ENCODE measurements at regions not wholly inside any gene's neighbourhood (a gene's known extent, or its start where the extent isn't known, plus 50 kb on each side); places are given as distances from the start of the nearest gene placed in this dataset.

- Histone ChIP-seq H2AK9ac (replicated peaks; ENCODE audit: low read depth, low read length, poor library complexity) (no peak overlapping the region), H4K20me1 (ENCODE audit: insufficient read depth, low read length) (no peaks in the 10 kb centered on the region), H3K4me3 (ENCODE audit: insufficient read depth, low read depth, low read length) (no peak overlapping the region), H3K56ac (ENCODE audit: extremely low read depth, insufficient read depth, low read length) (no peak overlapping the region), H3K14ac (replicated peaks; ENCODE audit: low read depth, low read length) (no peak overlapping the region), H2BK120ac (ENCODE audit: low read depth, low read length) (no peak overlapping the region), H2AFZ (replicated peaks; ENCODE audit: low read length, poor library complexity) (no peak overlapping the region), H2BK20ac (ENCODE audit: low read depth, low read length) (no peak overlapping the region), H4K5ac (ENCODE audit: low read depth, low read length) (no peak overlapping the region), H2AK5ac (ENCODE audit: low read depth, low read length) (no peak overlapping the region), H3K9me1 (ENCODE audit: insufficient read depth, low read length) (no peaks in the 10 kb centered on the region), H3K36me3 (ENCODE audit: control insufficient read depth, insufficient read depth, low read length) (no peaks in the 10 kb centered on the region), H3K9ac (ENCODE audit: low read depth, low read length) (no peak overlapping the region), H3K4me2 (ENCODE audit: low read depth, low read length) (no peak overlapping the region), H4K91ac (ENCODE audit: insufficient read depth, low read depth, low read length) (no peak overlapping the region), H3K9me3 (ENCODE audit: control insufficient read depth, insufficient read depth, low read length) (peaks cover 10% of the 10 kb centered on the region; the same call in 1 of the 2 replicates), H3K4me1 (ENCODE audit: control insufficient read depth, insufficient read depth, low read length) (no peaks in the 10 kb centered on the region), H4K8ac (ENCODE audit: low read depth in 2 of 2, low read length in 2 of 2) (no peak overlapping the region), H3K23ac (ENCODE audit: low read depth, low read length) (no peak overlapping the region), H3K18ac (ENCODE audit: low read depth, low read length) (no peak overlapping the region), H2BK5ac (ENCODE audit: low read depth, low read length, poor library complexity, severe bottlenecking) (no peak overlapping the region), H3K4ac (ENCODE audit: low read depth, low read length) (no peak overlapping the region), H3K79me1 (ENCODE audit: low read depth in 1 of 2, low read length in 2 of 2) (no peaks in the 10 kb centered on the region), H2BK15ac (ENCODE audit: low read depth, low read length) (no peak overlapping the region), H3K27me3 (ENCODE audit: control insufficient read depth, insufficient read depth, low read length) (no peaks in the 10 kb centered on the region), H3K27ac (ENCODE audit: insufficient read depth, low read length) (no peak overlapping the region)
- dilution Hi-C loops (cut with HindIII; ENCODE audit: low sequenced_read_pairs, unreplicated experiment) (no loop called here), intact Hi-C loops (cut with micrococcal nuclease) (no loop called here), in situ Hi-C loops (cut with MboI; ENCODE audit: low sequenced_read_pairs) (no loop called here)
- no peak for ATAC-seq (ENCODE audit: low read depth)
- no peak for DNase-seq
- no TSS peak for BruUV-seq (replicated peaks)
- ChIA-PET CTCF (no interaction called here), POLR2A (ENCODE audit: unreplicated experiment) (no interaction called here)
- no CpG with 5 or more reads among the region's 1 CpG for WGBS, 2 experiments (ENCODE audit: extremely low coverage in 2 of 2, insufficient read length in 1 of 2)
- TF ChIP-seq USF2 (IDR thresholded peaks at IDR 0.05; ENCODE audit: low read depth, low read length): no peak
- TF ChIP-seq FOS (IDR thresholded peaks at IDR 0.05; ENCODE audit: low read depth, low read length): no peak
- TF ChIP-seq NFE2L2 (IDR thresholded peaks at IDR 0.05; ENCODE audit: low read depth, low read length): no peak
- TF ChIP-seq MAZ (IDR thresholded peaks at IDR 0.05; ENCODE audit: borderline replicate concordance, low read depth, low read length): no peak
- no peak for TF ChIP-seq CTCF (conservative IDR thresholded peaks at IDR 0.05; ENCODE audit: low read depth, low read length)
- TF ChIP-seq MAFK (IDR thresholded peaks at IDR 0.05; ENCODE audit: low read depth, low read length): no peak
- TF ChIP-seq RCOR1 (IDR thresholded peaks at IDR 0.05; ENCODE audit: insufficient replicate concordance, low read length): no peak
- TF ChIP-seq RFX5 (IDR thresholded peaks at IDR 0.05; ENCODE audit: low read depth, low read length): no peak
- TF ChIP-seq SMC3 (IDR thresholded peaks at IDR 0.05; ENCODE audit: low read depth, low read length): no peak
- no peak for TF ChIP-seq POLR2A (IDR thresholded peaks at IDR 0.05; ENCODE audit: low read depth, low read length)
- no peak for TF ChIP-seq MXI1 (IDR thresholded peaks at IDR 0.05; ENCODE audit: borderline replicate concordance, low read depth, low read length)
- no peak for TF ChIP-seq CEBPB (IDR thresholded peaks at IDR 0.05; ENCODE audit: low read depth, low read length)
- no peak for TF ChIP-seq ELK1 (IDR thresholded peaks at IDR 0.05; ENCODE audit: borderline replicate concordance, low read depth, low read length)
- TF ChIP-seq RAD21 (IDR thresholded peaks at IDR 0.05; ENCODE audit: low read length): no peak
- no peak for TF ChIP-seq CHD1 (IDR thresholded peaks at IDR 0.05; ENCODE audit: low read depth, low read length)
- no peak for TF ChIP-seq BHLHE40 (IDR thresholded peaks at IDR 0.05; ENCODE audit: low read depth, low read length)
These were observed 649.4 kb downstream of the CDH9 start for GRCh38 chr5:26388976-26389375.

Measured in IMR-90 (cell line).